Trophoblast cell (in vitro differentiated cells and primary cell): ENCODE measurements at regions not wholly inside any gene's neighbourhood (a gene's known extent, or its start where the extent isn't known, plus 50 kb on each side); places are given as distances from the start of the nearest gene placed in this dataset.

Source experiments
- DNase-seq, 2 donors: peaks; one replicate each; pipeline ENCODE4 v3.0.0-alpha.2; 2016
- H2AFZ ChIP-seq: 2 replicates; pipeline ENCODE4 v1.6.1; 2013; ENCODE audit warnings: low read length, moderate library complexity, mild to moderate bottlenecking; ENCODE audit not compliant: insufficient read depth, poor library complexity
- H2AK5ac ChIP-seq: 2 replicates; pipeline ENCODE4 v1.6.1; 2013; ENCODE audit warnings: mild to moderate bottlenecking, low read length
- H2BK120ac ChIP-seq: 2 replicates; pipeline ENCODE4 v1.6.1; 2013; ENCODE audit warnings: low read length, mild to moderate bottlenecking, moderate library complexity; ENCODE audit not compliant: insufficient read depth, poor library complexity
- H2BK12ac ChIP-seq: 2 replicates; pipeline ENCODE4 v1.6.1; 2013; ENCODE audit warnings: mild to moderate bottlenecking, low read length, moderate library complexity
- H2BK5ac ChIP-seq: 2 replicates; pipeline ENCODE4 v1.6.1; 2013; ENCODE audit warnings: low read length, low read depth, moderate library complexity, mild to moderate bottlenecking; ENCODE audit not compliant: poor library complexity
- H3K14ac ChIP-seq: 2 replicates; pipeline ENCODE4 v1.6.1; 2013; ENCODE audit warnings: mild to moderate bottlenecking, low read length
- H3K18ac ChIP-seq: 2 replicates; pipeline ENCODE4 v1.6.1; 2013; ENCODE audit warnings: mild to moderate bottlenecking, low read length
- H3K23ac ChIP-seq: 2 replicates; pipeline ENCODE4 v1.6.1; 2013; ENCODE audit warnings: low read length
- H3K27ac ChIP-seq: 2 replicates; pipeline ENCODE4 v1.5.1; 2013; ENCODE audit warnings: low read depth, mild to moderate bottlenecking, inconsistent platforms, low read length, moderate library complexity
- H3K27me3 ChIP-seq: 2 replicates; pipeline ENCODE4 v1.6.1; 2013; ENCODE audit warnings: inconsistent platforms, mild to moderate bottlenecking, low read length, moderate library complexity; ENCODE audit not compliant: insufficient read depth
- H3K36me3 ChIP-seq, 2 experiments: 1 replicate in 1 of 2; 2 replicates in 1 of 2; pipeline ENCODE4 v1.6.1; 2013; ENCODE audit warnings: low read length in 2 of 2, mild to moderate bottlenecking in 2 of 2, moderate library complexity in 1 of 2; ENCODE audit not compliant: insufficient read depth in 2 of 2, control insufficient read depth in 1 of 2
- H3K4ac ChIP-seq: 2 replicates; pipeline ENCODE4 v1.6.1; 2013; ENCODE audit warnings: low read depth, mild to moderate bottlenecking, low read length, moderate library complexity
- H3K4me1 ChIP-seq, 2 experiments: 1 replicate in 1 of 2; 2 replicates in 1 of 2; pipeline ENCODE4 v1.6.1; 2013; ENCODE audit warnings: low read length in 2 of 2, mild to moderate bottlenecking in 2 of 2, moderate library complexity in 1 of 2; ENCODE audit not compliant: insufficient read depth in 2 of 2, control insufficient read depth in 1 of 2
- H3K4me2 ChIP-seq: 2 replicates; pipeline ENCODE4 v1.6.1; 2013; ENCODE audit warnings: inconsistent platforms, mild to moderate bottlenecking, low read length, moderate library complexity
- H3K4me3 ChIP-seq: 2 replicates; pipeline ENCODE4 v1.5.1; 2013; ENCODE audit warnings: mild to moderate bottlenecking, low read depth, low read length, inconsistent platforms
- H3K79me1 ChIP-seq: one replicate; pipeline ENCODE4 v1.6.1; 2013; ENCODE audit warnings: low read length
- H3K79me2 ChIP-seq: 2 replicates; pipeline ENCODE4 v1.6.1; 2013; ENCODE audit warnings: low read length, mild to moderate bottlenecking; ENCODE audit not compliant: control insufficient read depth, insufficient read depth, poor library complexity
- H3K9ac ChIP-seq: 2 replicates; pipeline ENCODE4 v1.6.1; 2013; ENCODE audit warnings: mild to moderate bottlenecking, low read length
- H3K9me3 ChIP-seq: 2 replicates; pipeline ENCODE4 v1.6.1; 2013; ENCODE audit warnings: low read depth, mild to moderate bottlenecking, control low read depth, inconsistent platforms, low read length; ENCODE audit not compliant: insufficient read depth
- H4K12ac ChIP-seq: 2 replicates; pipeline ENCODE4 v1.6.1; 2013; ENCODE audit warnings: low read depth, mild to moderate bottlenecking, low read length, moderate library complexity
- H4K8ac ChIP-seq: 2 replicates; pipeline ENCODE4 v1.6.1; 2013; ENCODE audit warnings: low read depth, mild to moderate bottlenecking, low read length, moderate library complexity
- H4K91ac ChIP-seq: one replicate; pipeline ENCODE4 v1.6.1; 2013; ENCODE audit warnings: low read depth, mild to moderate bottlenecking, low read length, moderate library complexity
- WGBS: extraction: QIAGEN DNeasy Blood & Tissue Kit; methylation state at CpG from one replicate; pipeline ENCODE4 v1.1.7; 2013; ENCODE audit warnings: missing lambda C conversion rate; ENCODE audit not compliant: insufficient read length, insufficient coverage; ENCODE audit errors: extremely low coverage; 5-methylcytosine and 5-hydroxymethylcytosine counted together

- H3K4ac ChIP-seq = no peak overlapping the region
- H3K9ac ChIP-seq = no peak overlapping the region
- H4K8ac ChIP-seq = no peak overlapping the region
- DNase-seq = no peak
- no peak overlapping the region for H3K23ac ChIP-seq
- H3K27ac ChIP-seq = no peak overlapping the region
- no peak overlapping the region for H2BK12ac ChIP-seq
- no peaks in the 10 kb centered on the region for H3K79me2 ChIP-seq
- no peak overlapping the region for H2BK5ac ChIP-seq
- no CpG with 5 or more reads among the region's 5 CpGs for WGBS
- H4K91ac ChIP-seq = no peak overlapping the region
- H2BK120ac ChIP-seq = no peak overlapping the region
- H2AK5ac ChIP-seq = no peak overlapping the region
- no peak overlapping the region for H2AFZ ChIP-seq
- no peaks in the 10 kb centered on the region for H3K9me3 ChIP-seq
- H4K12ac ChIP-seq = no peak overlapping the region
- no peak overlapping the region for H3K4me3 ChIP-seq
- H3K18ac ChIP-seq = no peak overlapping the region
- H3K27me3 ChIP-seq = no peaks in the 10 kb centered on the region
- no peak overlapping the region for H3K14ac ChIP-seq
- no peaks in the 10 kb centered on the region for H3K4me1 ChIP-seq
- no peak overlapping the region for H3K4me2 ChIP-seq
- no peaks in the 10 kb centered on the region for H3K36me3 ChIP-seq
- H3K79me1 ChIP-seq = no peaks in the 10 kb centered on the region
Observed at GRCh38 chr1:95622609-95623008, 388.6 kb downstream of the RWDD3 start.

GRCh38 chr1:95625224-95625623, 391.2 kb downstream of the RWDD3 start:
- Histone ChIP-seq H2AFZ (no peak overlapping the region), H3K9me3 (no peaks in the 10 kb centered on the region), H4K8ac (no peak overlapping the region), H3K27ac (no peak overlapping the region), H3K23ac (no peak overlapping the region), H2BK120ac (no peak overlapping the region), H4K91ac (no peak overlapping the region), H3K36me3 (no peaks in the 10 kb centered on the region), H4K12ac (no peak overlapping the region), H3K14ac (no peak overlapping the region), H3K4me3 (no peak overlapping the region), H2AK5ac (no peak overlapping the region), H2BK12ac (no peak overlapping the region), H3K4me1 (no peaks in the 10 kb centered on the region), H3K79me1 (no peaks in the 10 kb centered on the region), H3K4ac (no peak overlapping the region), H3K18ac (no peak overlapping the region), H3K79me2 (no peaks in the 10 kb centered on the region), H3K4me2 (no peak overlapping the region), H3K9ac (no peak overlapping the region), H3K27me3 (no peaks in the 10 kb centered on the region), H2BK5ac (no peak overlapping the region)
- no peak for DNase-seq
- WGBS = no CpG with 5 or more reads among the region's 1 CpG

- Histone ChIP-seq H3K9me3 (no peaks in the 10 kb centered on the region), H3K9ac (no peak overlapping the region), H3K27me3 (no peaks in the 10 kb centered on the region), H3K79me2 (no peaks in the 10 kb centered on the region), H2AFZ (no peak overlapping the region), H4K91ac (no peak overlapping the region), H3K36me3 (no peaks in the 10 kb centered on the region), H4K12ac (no peak overlapping the region), H3K4ac (no peak overlapping the region), H4K8ac (no peak overlapping the region), H3K4me1 (no peaks in the 10 kb centered on the region), H2BK5ac (no peak overlapping the region), H3K14ac (no peak overlapping the region), H3K4me3 (no peak overlapping the region), H3K18ac (no peak overlapping the region), H2BK120ac (no peak overlapping the region), H3K27ac (no peak overlapping the region), H3K23ac (no peak overlapping the region), H3K4me2 (no peak overlapping the region), H2AK5ac (no peak overlapping the region), H2BK12ac (no peak overlapping the region), H3K79me1 (no peaks in the 10 kb centered on the region)
- DNase-seq = no peak
- WGBS = no CpG with 5 or more reads among the region's 6 CpGs
Observed at GRCh38 chr1:95627244-95627643, 393.2 kb downstream of the RWDD3 start.

GRCh38 chr1:95631695-95632094, 397.7 kb downstream of the RWDD3 start:
- H2BK5ac ChIP-seq = no peak overlapping the region
- H3K4me3 ChIP-seq = no peak overlapping the region
- H2BK12ac ChIP-seq = no peak overlapping the region
- no peaks in the 10 kb centered on the region for H3K36me3 ChIP-seq
- H3K23ac ChIP-seq = no peak overlapping the region
- H3K18ac ChIP-seq = no peak overlapping the region
- no peak for DNase-seq
- no peak overlapping the region for H3K9ac ChIP-seq
- no peaks in the 10 kb centered on the region for H3K9me3 ChIP-seq
- no CpG with 5 or more reads among the region's 3 CpGs for WGBS
- H4K91ac ChIP-seq = no peak overlapping the region
- no peak overlapping the region for H2AK5ac ChIP-seq
- H3K14ac ChIP-seq = no peak overlapping the region
- no peak overlapping the region for H2BK120ac ChIP-seq
- H3K4ac ChIP-seq = no peak overlapping the region
- no peak overlapping the region for H3K4me2 ChIP-seq
- H4K8ac ChIP-seq = no peak overlapping the region
- H3K4me1 ChIP-seq = no peaks in the 10 kb centered on the region
- no peak overlapping the region for H4K12ac ChIP-seq
- no peaks in the 10 kb centered on the region for H3K27me3 ChIP-seq
- H2AFZ ChIP-seq = no peak overlapping the region
- H3K79me2 ChIP-seq = no peaks in the 10 kb centered on the region
- H3K79me1 ChIP-seq = no peaks in the 10 kb centered on the region
- H3K27ac ChIP-seq = no peak overlapping the region
